Calu3 (cell line): ENCODE measurements at regions not wholly inside any gene's neighbourhood (a gene's known extent, or its start where the extent isn't known, plus 50 kb on each side); places are given as distances from the start of the nearest gene placed in this dataset.

ENCODE experiments used
- BruUV-seq: library from RNA; stranded (reverse); fragments of 400-500 nt; replicated peaks from 2 replicates; lab custom pipeline; 2021; lab: Mats Ljungman, UMichigan
- CTCF ChIA-PET: fragments of 300-600 bp; sonication (Branson Sonifier 250); formaldehyde crosslinking; loops from one replicate; lab custom pipeline; 2022; ENCODE audit warnings: antibody characterized with exemption; lab: Charles Lee
- DNase-seq: peaks from one replicate; pipeline ENCODE4 v3.0.0; 2022
- H3K27ac Mint-ChIP-seq: one replicate; pipeline ENCODE4 v1.8.0; 2022; ENCODE audit warnings: mixed read lengths; ENCODE audit not compliant: unreplicated experiment
- H3K27me3 Mint-ChIP-seq: one replicate; pipeline ENCODE4 v1.8.0; 2022; ENCODE audit warnings: mixed read lengths; ENCODE audit not compliant: unreplicated experiment
- H3K36me3 Mint-ChIP-seq: one replicate; pipeline ENCODE4 v1.8.0; 2022; ENCODE audit warnings: mild to moderate bottlenecking, moderate library complexity, mixed read lengths; ENCODE audit not compliant: insufficient read depth, unreplicated experiment
- H3K4me1 Mint-ChIP-seq: one replicate; pipeline ENCODE4 v1.8.0; 2022; ENCODE audit warnings: mild to moderate bottlenecking, low read depth, mixed read lengths; ENCODE audit not compliant: unreplicated experiment
- H3K4me3 Mint-ChIP-seq: one replicate; pipeline ENCODE4 v1.8.0; 2022; ENCODE audit warnings: mild to moderate bottlenecking, low read depth, moderate library complexity, mixed read lengths; ENCODE audit not compliant: unreplicated experiment
- H3K9me3 Mint-ChIP-seq: one replicate; pipeline ENCODE4 v1.8.0; 2022; ENCODE audit warnings: low read depth, mixed read lengths; ENCODE audit not compliant: unreplicated experiment
- CTCF ChIP-seq: fragments of 200-600 bp; IDR thresholded peaks from one replicate; pipeline ENCODE4 v1.8.0; 2022; ENCODE audit warnings: antibody characterized with exemption; ENCODE audit not compliant: unreplicated experiment
- intact Hi-C: fragments of 100-400 bp; cut with micrococcal nuclease; formaldehyde crosslinking; loops from one replicate; pipeline ENCODE4 v1.10.0; 2022; ENCODE audit not compliant: unreplicated experiment

GRCh38 chr16:63945806-63946205 lies 1176.1 kb downstream of the CDH11 start:
- no peak for TF ChIP-seq CTCF
- Mint-ChIP-seq H3K4me1 (no peaks in the 10 kb centered on the region), H3K27me3 (no peaks in the 10 kb centered on the region), H3K27ac (no peak overlapping the region), H3K9me3 (peaks cover 9% of the 10 kb centered on the region), H3K36me3 (no peaks in the 10 kb centered on the region), H3K4me3 (no peak overlapping the region)
- no peak for DNase-seq
- no TSS peak for BruUV-seq
- CTCF ChIA-PET, result no interaction called here
- intact Hi-C loops, result no loop called here

GRCh38 chr16:63943566-63943965 lies 1178.3 kb downstream of the CDH11 start:
- BruUV-seq, result no TSS peak
- intact Hi-C loops, result no loop called here
- DNase-seq, result no peak
- TF ChIP-seq CTCF, result no peak
- Mint-ChIP-seq H3K27ac (no peak overlapping the region), H3K4me3 (no peak overlapping the region), H3K27me3 (no peaks in the 10 kb centered on the region), H3K36me3 (no peaks in the 10 kb centered on the region), H3K4me1 (no peaks in the 10 kb centered on the region), H3K9me3 (peaks cover 15% of the 10 kb centered on the region)
- CTCF ChIA-PET, result no interaction called here

- BruUV-seq, result no TSS peak
- Mint-ChIP-seq H3K27me3 (no peaks in the 10 kb centered on the region), H3K4me3 (no peak overlapping the region), H3K36me3 (no peaks in the 10 kb centered on the region), H3K4me1 (no peaks in the 10 kb centered on the region), H3K9me3 (peaks cover 23% of the 10 kb centered on the region), H3K27ac (no peak overlapping the region)
- intact Hi-C loops, result no loop called here
- DNase-seq, result no peak
- CTCF ChIA-PET, result no interaction called here
- no peak for TF ChIP-seq CTCF
Measured at GRCh38 chr16:63938661-63939060, 1183.2 kb downstream of the CDH11 start.

GRCh38 chr16:63933841-63934240 lies 1188.0 kb downstream of the CDH11 start:
- intact Hi-C loops, result no loop called here
- H3K36me3 Mint-ChIP-seq, result no peaks in the 10 kb centered on the region
- no peak for DNase-seq
- no peak for TF ChIP-seq CTCF
- H3K4me3 Mint-ChIP-seq, result no peak overlapping the region
- peaks cover 16% of the 10 kb centered on the region for H3K9me3 Mint-ChIP-seq
- no peak overlapping the region for H3K27ac Mint-ChIP-seq
- CTCF ChIA-PET, result no interaction called here
- H3K4me1 Mint-ChIP-seq, result no peaks in the 10 kb centered on the region
- no TSS peak for BruUV-seq
- no peaks in the 10 kb centered on the region for H3K27me3 Mint-ChIP-seq
